Neural cell (in vitro differentiated cells): ENCODE measurements at regions not wholly inside any gene's neighbourhood (a gene's known extent, or its start where the extent isn't known, plus 50 kb on each side); places are given as distances from the start of the nearest gene placed in this dataset.
"Not testable (repeated sequence)": the region's sequence is repeated elsewhere in the genome, so short reads cannot be mapped to it uniquely, and the experiment has no call there.

Experiments used
- EZH2 ChIP-seq: fragments of 200-600, 300-800 bp; shearing (Covaris generic), sonication (generic); IDR thresholded peaks from 2 replicates; pipeline ENCODE4 v1.6.1; 2014; ENCODE audit warnings: antibody characterized with exemption, low read length, borderline replicate concordance, mild to moderate bottlenecking; ENCODE audit not compliant: insufficient read depth, poor library complexity, severe bottlenecking
- POLR2AphosphoS5 ChIP-seq: IDR thresholded peaks from 2 replicates; pipeline ENCODE4 v1.6.1; 2012
- RAD21 ChIP-seq: fragments of 450-650 bp; conservative IDR thresholded peaks from 2 replicates; pipeline ENCODE4 v1.6.1; 2014; ENCODE audit warnings: antibody characterized with exemption, mild to moderate bottlenecking, moderate library complexity
- TAF1 ChIP-seq: IDR thresholded peaks from 2 replicates; pipeline ENCODE4 v1.6.1; 2012; ENCODE audit warnings: low read depth
- TF ChIP-seq, protein P1 (sequence below): fragments of 450-650 bp; IDR thresholded peaks from 2 replicates; pipeline ENCODE4 v1.5.1; 2014; ENCODE audit warnings: antibody characterized with exemption, mild to moderate bottlenecking, moderate library complexity; ENCODE audit not compliant: poor library complexity, severe bottlenecking
- TF ChIP-seq, protein P2 (sequence below): IDR thresholded peaks from 2 replicates; pipeline ENCODE4 v1.6.1; 2012; ENCODE audit warnings: borderline replicate concordance

DNA sequence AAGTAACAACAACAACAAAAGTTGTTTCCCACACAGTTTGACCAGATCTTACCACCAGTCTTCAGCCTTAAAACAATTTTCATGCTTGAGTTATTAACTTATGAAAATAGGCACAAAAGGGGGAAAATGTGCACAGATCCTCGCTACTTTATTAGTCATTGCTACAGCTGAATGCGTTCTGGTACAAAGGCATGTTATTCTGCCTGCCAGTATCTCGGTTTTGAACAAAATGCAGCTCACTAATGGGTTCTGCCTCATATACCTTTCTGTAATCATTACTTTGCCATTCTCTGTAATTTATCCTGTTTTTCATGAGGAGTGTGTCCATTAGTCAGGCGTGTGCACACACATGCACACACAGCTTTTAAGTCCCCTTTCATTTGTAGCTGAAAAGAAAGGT lies 247.6 kb downstream of the BCL2L11 start:
- TF ChIP-seq, protein P1, sequence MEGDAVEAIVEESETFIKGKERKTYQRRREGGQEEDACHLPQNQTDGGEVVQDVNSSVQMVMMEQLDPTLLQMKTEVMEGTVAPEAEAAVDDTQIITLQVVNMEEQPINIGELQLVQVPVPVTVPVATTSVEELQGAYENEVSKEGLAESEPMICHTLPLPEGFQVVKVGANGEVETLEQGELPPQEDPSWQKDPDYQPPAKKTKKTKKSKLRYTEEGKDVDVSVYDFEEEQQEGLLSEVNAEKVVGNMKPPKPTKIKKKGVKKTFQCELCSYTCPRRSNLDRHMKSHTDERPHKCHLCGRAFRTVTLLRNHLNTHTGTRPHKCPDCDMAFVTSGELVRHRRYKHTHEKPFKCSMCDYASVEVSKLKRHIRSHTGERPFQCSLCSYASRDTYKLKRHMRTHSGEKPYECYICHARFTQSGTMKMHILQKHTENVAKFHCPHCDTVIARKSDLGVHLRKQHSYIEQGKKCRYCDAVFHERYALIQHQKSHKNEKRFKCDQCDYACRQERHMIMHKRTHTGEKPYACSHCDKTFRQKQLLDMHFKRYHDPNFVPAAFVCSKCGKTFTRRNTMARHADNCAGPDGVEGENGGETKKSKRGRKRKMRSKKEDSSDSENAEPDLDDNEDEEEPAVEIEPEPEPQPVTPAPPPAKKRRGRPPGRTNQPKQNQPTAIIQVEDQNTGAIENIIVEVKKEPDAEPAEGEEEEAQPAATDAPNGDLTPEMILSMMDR = not testable (repeated sequence)
- TF ChIP-seq, protein P2, sequence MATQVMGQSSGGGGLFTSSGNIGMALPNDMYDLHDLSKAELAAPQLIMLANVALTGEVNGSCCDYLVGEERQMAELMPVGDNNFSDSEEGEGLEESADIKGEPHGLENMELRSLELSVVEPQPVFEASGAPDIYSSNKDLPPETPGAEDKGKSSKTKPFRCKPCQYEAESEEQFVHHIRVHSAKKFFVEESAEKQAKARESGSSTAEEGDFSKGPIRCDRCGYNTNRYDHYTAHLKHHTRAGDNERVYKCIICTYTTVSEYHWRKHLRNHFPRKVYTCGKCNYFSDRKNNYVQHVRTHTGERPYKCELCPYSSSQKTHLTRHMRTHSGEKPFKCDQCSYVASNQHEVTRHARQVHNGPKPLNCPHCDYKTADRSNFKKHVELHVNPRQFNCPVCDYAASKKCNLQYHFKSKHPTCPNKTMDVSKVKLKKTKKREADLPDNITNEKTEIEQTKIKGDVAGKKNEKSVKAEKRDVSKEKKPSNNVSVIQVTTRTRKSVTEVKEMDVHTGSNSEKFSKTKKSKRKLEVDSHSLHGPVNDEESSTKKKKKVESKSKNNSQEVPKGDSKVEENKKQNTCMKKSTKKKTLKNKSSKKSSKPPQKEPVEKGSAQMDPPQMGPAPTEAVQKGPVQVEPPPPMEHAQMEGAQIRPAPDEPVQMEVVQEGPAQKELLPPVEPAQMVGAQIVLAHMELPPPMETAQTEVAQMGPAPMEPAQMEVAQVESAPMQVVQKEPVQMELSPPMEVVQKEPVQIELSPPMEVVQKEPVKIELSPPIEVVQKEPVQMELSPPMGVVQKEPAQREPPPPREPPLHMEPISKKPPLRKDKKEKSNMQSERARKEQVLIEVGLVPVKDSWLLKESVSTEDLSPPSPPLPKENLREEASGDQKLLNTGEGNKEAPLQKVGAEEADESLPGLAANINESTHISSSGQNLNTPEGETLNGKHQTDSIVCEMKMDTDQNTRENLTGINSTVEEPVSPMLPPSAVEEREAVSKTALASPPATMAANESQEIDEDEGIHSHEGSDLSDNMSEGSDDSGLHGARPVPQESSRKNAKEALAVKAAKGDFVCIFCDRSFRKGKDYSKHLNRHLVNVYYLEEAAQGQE = not testable (repeated sequence)
- TF ChIP-seq TAF1, EZH2, RAD21, POLR2AphosphoS5: not testable (repeated sequence)
